OCI-LY7 (cell line): ENCODE measurements at regions not wholly inside any gene's neighbourhood (a gene's known extent, or its start where the extent isn't known, plus 50 kb on each side); places are given as distances from the start of the nearest gene placed in this dataset.

Source experiments
- BruUV-seq: library from RNA; stranded (reverse); fragments of 400-500 nt; replicated peaks from 2 replicates; lab custom pipeline; 2021; lab: Mats Ljungman, UMichigan
- CTCF ChIA-PET: fragments of 300-600 bp; sonication (Branson Sonifier 250); formaldehyde crosslinking; loops from one replicate; lab custom pipeline; 2022; ENCODE audit warnings: antibody characterized with exemption; ENCODE audit not compliant: unreplicated experiment; lab: Charles Lee
- POLR2A ChIA-PET: fragments of 300-600 bp; sonication (Branson Sonifier 250); formaldehyde crosslinking; loops from one replicate; lab custom pipeline; 2022; ENCODE audit warnings: antibody characterized with exemption; lab: Charles Lee
- DNase-seq: peaks from one replicate; pipeline ENCODE4 v3.0.0-alpha.2; 2015; ENCODE audit warnings: low spot score
- H2AFZ ChIP-seq: fragments of 200-600 bp; sonication (generic), shearing (Covaris generic); 2 replicates; pipeline ENCODE4 v1.6.1; 2014; ENCODE audit warnings: mild to moderate bottlenecking, antibody characterized with exemption, low read length, moderate library complexity
- H3K27ac ChIP-seq: fragments of 200-600 bp; sonication (generic); 2 replicates; pipeline ENCODE4 v1.5.1; 2014; ENCODE audit warnings: mixed run types, low read depth, mild to moderate bottlenecking, moderate library complexity, low read length, inconsistent platforms; ENCODE audit not compliant: poor library complexity, severe bottlenecking
- H3K36me3 ChIP-seq: fragments of 200-600 bp; sonication (generic); 2 replicates; pipeline ENCODE4 v1.6.1; 2014; ENCODE audit warnings: mild to moderate bottlenecking, antibody characterized with exemption, low read length, moderate library complexity, mixed read lengths; ENCODE audit not compliant: insufficient read depth
- H3K4me1 ChIP-seq: fragments of 200-600 bp; sonication (generic); 2 replicates; pipeline ENCODE4 v1.5.1; 2014; ENCODE audit warnings: mild to moderate bottlenecking, low read length; ENCODE audit not compliant: insufficient read depth, poor library complexity, severe bottlenecking
- H3K4me2 ChIP-seq: fragments of 200-600 bp; sonication (generic); 2 replicates; pipeline ENCODE4 v1.6.1; 2014; ENCODE audit warnings: mild to moderate bottlenecking, low read length
- H3K4me3 ChIP-seq: fragments of 200-600 bp; sonication (generic); 2 replicates; pipeline ENCODE4 v1.5.1; 2014; ENCODE audit warnings: mild to moderate bottlenecking, low read depth, low read length; ENCODE audit not compliant: poor library complexity, severe bottlenecking
- H3K79me2 ChIP-seq: fragments of 200-600 bp; sonication (generic); 2 replicates; pipeline ENCODE4 v1.6.1; 2016; ENCODE audit warnings: low read depth, mild to moderate bottlenecking, low read length, moderate library complexity, mixed read lengths; ENCODE audit not compliant: insufficient read depth
- H3K9me2 ChIP-seq: fragments of 200-600 bp; sonication (generic); 2 replicates; pipeline ENCODE4 v1.6.1; 2016; ENCODE audit warnings: mild to moderate bottlenecking, low read length, mixed read lengths; ENCODE audit not compliant: insufficient read depth
- H3K9me3 ChIP-seq: fragments of 200-600 bp; sonication (generic); 2 replicates; pipeline ENCODE4 v1.6.1; 2014; ENCODE audit warnings: mild to moderate bottlenecking, mixed run types, low read length, mixed read lengths
- H4K20me1 ChIP-seq: fragments of 200-600 bp; sonication (generic); 2 replicates; pipeline ENCODE4 v1.6.1; 2014; ENCODE audit warnings: mild to moderate bottlenecking, antibody characterized with exemption, low read length, moderate library complexity, mixed read lengths; ENCODE audit not compliant: insufficient read depth
- EZH2phosphoT487 ChIP-seq: fragments of 200-600 bp; sonication (generic); IDR thresholded peaks from 2 replicates; pipeline ENCODE4 v1.6.1; 2018; ENCODE audit warnings: low read depth, borderline replicate concordance, mild to moderate bottlenecking, mixed run types, antibody characterized with exemption, low read length, moderate library complexity, mixed read lengths
- intact Hi-C: fragments of 100-400 bp; cut with micrococcal nuclease; formaldehyde crosslinking; loops from one replicate; pipeline ENCODE4 v1.10.0; 2022; ENCODE audit not compliant: unreplicated experiment
- TF ChIP-seq, protein P1 (sequence below): fragments of 200-600 bp; sonication (generic); conservative IDR thresholded peaks from 2 replicates; pipeline ENCODE4 v1.5.1; 2014; ENCODE audit warnings: mild to moderate bottlenecking, antibody characterized with exemption, low read length, moderate library complexity, mixed read lengths

DNA sequence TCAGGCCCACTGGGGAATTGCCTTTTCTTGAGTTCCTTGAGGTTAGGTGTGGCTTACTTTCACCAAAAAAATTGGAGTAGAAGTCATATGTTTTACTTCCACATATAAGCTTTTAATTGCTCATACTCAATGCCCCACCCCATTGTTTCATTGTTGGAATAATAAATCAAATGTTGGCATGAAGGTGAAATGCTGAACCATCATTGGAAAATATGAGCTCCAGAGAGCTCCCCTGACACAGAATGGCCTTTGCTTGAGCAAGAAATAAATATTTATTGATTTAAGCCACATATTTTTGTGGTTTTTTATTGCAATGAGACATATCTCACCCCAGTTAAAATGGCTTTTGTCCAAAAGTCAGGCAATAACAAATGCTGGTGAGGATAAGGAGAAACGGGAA is 167.3 kb upstream of the SRD5A2 start:
- Histone ChIP-seq H4K20me1 (no peaks in the 10 kb centered on the region), H3K79me2 (no peaks in the 10 kb centered on the region), H3K36me3 (no peaks in the 10 kb centered on the region), H3K9me2 (no peaks in the 10 kb centered on the region), H2AFZ (no peak overlapping the region), H3K9me3 (no peaks in the 10 kb centered on the region), H3K27ac (no peak overlapping the region), H3K4me3 (no peak overlapping the region), H3K4me2 (no peak overlapping the region), H3K4me1 (no peaks in the 10 kb centered on the region)
- intact Hi-C loops: no loop called here
- BruUV-seq: no TSS peak
- no peak for TF ChIP-seq EZH2phosphoT487
- TF ChIP-seq, protein P1, sequence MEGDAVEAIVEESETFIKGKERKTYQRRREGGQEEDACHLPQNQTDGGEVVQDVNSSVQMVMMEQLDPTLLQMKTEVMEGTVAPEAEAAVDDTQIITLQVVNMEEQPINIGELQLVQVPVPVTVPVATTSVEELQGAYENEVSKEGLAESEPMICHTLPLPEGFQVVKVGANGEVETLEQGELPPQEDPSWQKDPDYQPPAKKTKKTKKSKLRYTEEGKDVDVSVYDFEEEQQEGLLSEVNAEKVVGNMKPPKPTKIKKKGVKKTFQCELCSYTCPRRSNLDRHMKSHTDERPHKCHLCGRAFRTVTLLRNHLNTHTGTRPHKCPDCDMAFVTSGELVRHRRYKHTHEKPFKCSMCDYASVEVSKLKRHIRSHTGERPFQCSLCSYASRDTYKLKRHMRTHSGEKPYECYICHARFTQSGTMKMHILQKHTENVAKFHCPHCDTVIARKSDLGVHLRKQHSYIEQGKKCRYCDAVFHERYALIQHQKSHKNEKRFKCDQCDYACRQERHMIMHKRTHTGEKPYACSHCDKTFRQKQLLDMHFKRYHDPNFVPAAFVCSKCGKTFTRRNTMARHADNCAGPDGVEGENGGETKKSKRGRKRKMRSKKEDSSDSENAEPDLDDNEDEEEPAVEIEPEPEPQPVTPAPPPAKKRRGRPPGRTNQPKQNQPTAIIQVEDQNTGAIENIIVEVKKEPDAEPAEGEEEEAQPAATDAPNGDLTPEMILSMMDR: no peak
- DNase-seq: no peak
- CTCF ChIA-PET: no interaction called here
- POLR2A ChIA-PET: interaction anchor here (0.6 kb wide), 1 partner anchor 56 kb away, joined by 3 read pairs; no protein-coding TSS in a partner anchor

DNA sequence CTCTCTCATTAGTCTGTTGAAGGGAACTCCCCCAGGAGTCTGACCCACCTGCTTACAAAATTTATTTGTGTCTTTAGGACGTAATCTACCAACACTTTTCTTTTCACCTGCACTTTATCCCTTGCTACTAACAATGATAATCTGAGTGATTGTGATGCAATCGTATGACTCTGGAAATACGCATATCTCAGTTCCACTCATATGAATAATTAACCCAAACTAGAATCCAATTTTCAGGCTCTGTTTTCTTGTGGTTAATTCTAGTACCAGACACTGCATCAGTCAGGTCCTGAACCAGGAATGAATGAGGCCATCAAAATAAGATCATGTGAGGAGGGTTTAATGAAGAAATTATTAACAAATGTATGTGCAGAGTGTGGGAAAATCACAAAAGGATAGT is 158.4 kb upstream of the SRD5A2 start:
- Histone ChIP-seq H3K27ac (no peak overlapping the region), H2AFZ (no peak overlapping the region), H3K4me1 (no peaks in the 10 kb centered on the region), H3K9me2 (no peaks in the 10 kb centered on the region), H3K9me3 (no peaks in the 10 kb centered on the region), H3K79me2 (no peaks in the 10 kb centered on the region), H3K4me2 (no peak overlapping the region), H4K20me1 (no peaks in the 10 kb centered on the region), H3K4me3 (no peak overlapping the region), H3K36me3 (no peaks in the 10 kb centered on the region)
- DNase-seq: no peak
- BruUV-seq: no TSS peak
- TF ChIP-seq, protein P1: no peak
- TF ChIP-seq EZH2phosphoT487: no peak
- ChIA-PET POLR2A (no interaction called here), CTCF (no interaction called here)
- intact Hi-C loops: no loop called here

GRCh38 chr2:31736695-31737454 is 156.1 kb upstream of the SRD5A2 start:
- no peaks in the 10 kb centered on the region for H3K9me2 ChIP-seq
- H3K4me2 ChIP-seq: no peak overlapping the region
- ChIA-PET POLR2A (interaction anchor here (0.5 kb wide), 1 partner anchor 710 kb away, joined by 3 read pairs; no protein-coding TSS in a partner anchor), CTCF (no interaction called here)
- H3K27ac ChIP-seq: no peak overlapping the region
- no peaks in the 10 kb centered on the region for H3K36me3 ChIP-seq
- no peaks in the 10 kb centered on the region for H4K20me1 ChIP-seq
- no peak for DNase-seq
- H3K9me3 ChIP-seq: no peaks in the 10 kb centered on the region
- no TSS peak for BruUV-seq
- TF ChIP-seq, protein P1: no peak
- TF ChIP-seq EZH2phosphoT487: no peak
- H2AFZ ChIP-seq: no peak overlapping the region
- intact Hi-C loops: no loop called here
- no peaks in the 10 kb centered on the region for H3K79me2 ChIP-seq
- no peak overlapping the region for H3K4me3 ChIP-seq
- H3K4me1 ChIP-seq: no peaks in the 10 kb centered on the region
